ENCODE measurements at regions not wholly inside any gene's neighbourhood (a gene's known extent, or its start where the extent isn't known, plus 50 kb on each side); places are given as distances from the start of the nearest gene placed in this dataset.

- TF ChIP-seq, protein P1, sequence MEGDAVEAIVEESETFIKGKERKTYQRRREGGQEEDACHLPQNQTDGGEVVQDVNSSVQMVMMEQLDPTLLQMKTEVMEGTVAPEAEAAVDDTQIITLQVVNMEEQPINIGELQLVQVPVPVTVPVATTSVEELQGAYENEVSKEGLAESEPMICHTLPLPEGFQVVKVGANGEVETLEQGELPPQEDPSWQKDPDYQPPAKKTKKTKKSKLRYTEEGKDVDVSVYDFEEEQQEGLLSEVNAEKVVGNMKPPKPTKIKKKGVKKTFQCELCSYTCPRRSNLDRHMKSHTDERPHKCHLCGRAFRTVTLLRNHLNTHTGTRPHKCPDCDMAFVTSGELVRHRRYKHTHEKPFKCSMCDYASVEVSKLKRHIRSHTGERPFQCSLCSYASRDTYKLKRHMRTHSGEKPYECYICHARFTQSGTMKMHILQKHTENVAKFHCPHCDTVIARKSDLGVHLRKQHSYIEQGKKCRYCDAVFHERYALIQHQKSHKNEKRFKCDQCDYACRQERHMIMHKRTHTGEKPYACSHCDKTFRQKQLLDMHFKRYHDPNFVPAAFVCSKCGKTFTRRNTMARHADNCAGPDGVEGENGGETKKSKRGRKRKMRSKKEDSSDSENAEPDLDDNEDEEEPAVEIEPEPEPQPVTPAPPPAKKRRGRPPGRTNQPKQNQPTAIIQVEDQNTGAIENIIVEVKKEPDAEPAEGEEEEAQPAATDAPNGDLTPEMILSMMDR (conservative IDR thresholded peaks at IDR 0.05 in 1 of 2, IDR thresholded peaks at IDR 0.05 in 1 of 2; ENCODE audit: extremely low read depth in 1 of 2, insufficient read depth in 1 of 2, low read depth in 1 of 2, low read length in 2 of 2), result no peak
- no peak for TF ChIP-seq EZH2 (IDR thresholded peaks at IDR 0.05; ENCODE audit: borderline replicate concordance, low read length)
Measured at GRCh38 chr9:99663297-99663696, 158.4 kb upstream of the NR4A3 start.
